GM20000 (cell line): ENCODE measurements at regions not wholly inside any gene's neighbourhood (a gene's known extent, or its start where the extent isn't known, plus 50 kb on each side); places are given as distances from the start of the nearest gene placed in this dataset.

Source experiments
- DNase-seq: peaks from one replicate; pipeline ENCODE4 v3.0.0; 2012; ENCODE audit warnings: low spot score
- CTCF ChIP-seq: IDR thresholded peaks from 2 replicates; pipeline ENCODE4 v1.5.1; 2012; ENCODE audit warnings: mild to moderate bottlenecking, control low read depth; ENCODE audit errors: extremely low read depth, missing control alignments

DNA sequence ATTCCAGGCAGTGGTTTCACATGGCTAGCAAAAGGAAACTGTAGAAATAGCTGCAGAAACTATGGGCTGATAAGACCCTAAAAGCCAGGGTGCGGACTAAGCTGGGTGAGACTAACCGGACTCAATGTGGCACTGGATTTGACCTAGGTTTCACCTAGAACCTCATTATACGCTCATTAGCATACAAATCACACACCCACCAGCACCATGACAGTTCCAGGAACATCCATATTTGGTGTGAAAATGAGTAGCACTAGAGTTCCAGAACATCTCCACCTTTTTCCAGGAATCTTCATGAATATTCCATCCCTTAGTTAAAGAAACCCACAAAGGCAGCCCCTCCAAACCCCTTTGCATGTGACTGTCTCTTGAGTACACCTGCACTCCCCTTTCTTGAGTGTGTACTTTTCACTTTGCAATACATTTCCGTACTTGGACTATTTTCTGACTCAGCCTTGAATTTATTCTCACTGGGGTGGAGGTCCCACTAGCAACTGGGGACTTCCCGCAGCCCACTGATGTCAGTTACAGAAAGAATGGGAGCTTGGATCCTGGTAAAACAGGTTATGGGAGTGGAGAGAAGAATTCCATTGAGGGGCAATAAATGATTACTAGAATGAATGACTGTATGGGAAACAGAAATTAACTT, 58.0 kb upstream of the SPATA31C2 start:
- TF ChIP-seq CTCF, result no peak
- no peak for DNase-seq

GRCh38 chr9:88193766-88194165, 55.5 kb upstream of the SPATA31C2 start:
- DNase-seq, result no peak
- no peak for TF ChIP-seq CTCF

DNA sequence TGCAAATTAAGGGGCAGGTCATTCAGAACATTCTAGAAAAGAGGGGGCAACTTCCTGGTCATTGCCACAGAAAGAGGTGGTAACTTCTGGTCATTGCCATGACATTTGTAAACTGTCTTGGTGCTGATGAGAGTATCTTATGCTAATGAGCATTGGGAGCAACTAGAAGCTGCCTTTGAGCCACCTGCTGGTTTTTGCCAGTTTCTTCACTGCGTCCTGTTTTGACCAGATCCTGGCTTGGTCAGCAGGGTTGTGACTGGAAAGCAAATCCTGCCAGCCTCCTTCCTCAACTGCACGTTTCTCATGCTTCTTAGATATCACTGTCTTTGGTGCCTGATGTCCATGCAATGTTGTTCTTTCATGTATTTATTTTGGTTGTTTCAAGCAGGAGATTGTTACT, 53.2 kb upstream of the SPATA31C2 start:
- no peak for DNase-seq
- TF ChIP-seq CTCF, result no peak

DNA sequence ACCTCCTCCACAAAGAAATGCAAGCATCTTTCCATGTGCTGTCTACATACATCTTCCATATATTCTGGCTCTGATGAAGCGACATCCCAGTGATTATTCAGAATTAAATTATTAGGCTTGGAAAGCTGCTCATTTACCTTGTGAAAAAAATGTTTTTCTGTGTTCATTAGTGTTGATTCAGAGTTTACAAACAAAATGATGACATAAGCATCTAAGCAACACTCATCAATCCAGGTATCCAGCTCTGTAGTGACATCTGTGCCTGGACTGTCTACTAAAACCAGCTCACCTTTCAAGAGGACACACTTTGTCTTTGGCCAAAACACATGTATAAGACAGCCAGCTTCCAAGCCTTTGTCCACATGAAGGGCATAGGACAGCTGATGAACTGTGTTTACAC, 51.1 kb upstream of the SPATA31C2 start:
- DNase-seq, result no peak
- TF ChIP-seq CTCF, result no peak
